Neural progenitor cell (in vitro differentiated cells): ENCODE measurements at regions not wholly inside any gene's neighbourhood (a gene's known extent, or its start where the extent isn't known, plus 50 kb on each side); places are given as distances from the start of the nearest gene placed in this dataset.

Experiments
- DNase-seq: peaks from one replicate; pipeline ENCODE4 v3.0.0-alpha.2; 2016; ENCODE audit warnings: low spot score
- H2AFZ ChIP-seq: fragments of 200-600 bp; sonication (generic); replicated peaks from 2 replicates; pipeline ENCODE4 v1.6.1; 2016; ENCODE audit warnings: antibody characterized with exemption
- H3F3A ChIP-seq: fragments of 200-600 bp; sonication (generic); 2 replicates; pipeline ENCODE4 v1.6.1; 2016; ENCODE audit warnings: antibody characterized with exemption, low read depth
- H3K27ac ChIP-seq: fragments of 200-600 bp; sonication (generic); 2 replicates; pipeline ENCODE4 v1.5.1; 2016; ENCODE audit warnings: mild to moderate bottlenecking
- H3K27me3 ChIP-seq: fragments of 200-600 bp; sonication (generic); 2 replicates; pipeline ENCODE4 v1.6.1; 2016; ENCODE audit warnings: mild to moderate bottlenecking, moderate library complexity
- H3K36me3 ChIP-seq: fragments of 200-600 bp; sonication (generic); 2 replicates; pipeline ENCODE4 v1.5.1; 2016
- H3K4me1 ChIP-seq: fragments of 200-600 bp; sonication (generic); 2 replicates; pipeline ENCODE4 v1.6.1; 2016; ENCODE audit warnings: mixed run types
- H3K4me2 ChIP-seq: fragments of 200-600 bp; sonication (generic); 2 replicates; pipeline ENCODE4 v1.6.1; 2016
- H3K4me3 ChIP-seq: fragments of 200-600 bp; sonication (generic); 2 replicates; pipeline ENCODE4 v1.5.1; 2016
- H3K79me2 ChIP-seq: fragments of 200-600 bp; sonication (generic); 2 replicates; pipeline ENCODE4 v1.6.1; 2016; ENCODE audit warnings: low read depth
- H3K9ac ChIP-seq: fragments of 200-600 bp; sonication (generic); 2 replicates; pipeline ENCODE4 v1.6.1; 2016
- H3K9me3 ChIP-seq: fragments of 200-600 bp; sonication (generic); 2 replicates; pipeline ENCODE4 v1.5.1; 2016; ENCODE audit warnings: low read depth
- H4K20me1 ChIP-seq: fragments of 200-600 bp; sonication (generic); 2 replicates; pipeline ENCODE4 v1.6.1; 2016; ENCODE audit warnings: low read depth
- H3K27ac Mint-ChIP-seq: 3 replicates; pipeline ENCODE4 v1.8.0; 2021; ENCODE audit warnings: mixed read lengths
- H3K27me3 Mint-ChIP-seq: 2 replicates; pipeline ENCODE4 v1.8.0; 2022; ENCODE audit warnings: low read depth, mild to moderate bottlenecking, inconsistent platforms, moderate library complexity, mixed read lengths; ENCODE audit not compliant: insufficient read depth
- H3K36me3 Mint-ChIP-seq: 3 replicates; pipeline ENCODE4 v1.8.0; 2021; ENCODE audit warnings: mixed read lengths
- H3K4me1 Mint-ChIP-seq: 3 replicates; pipeline ENCODE4 v1.8.0; 2021; ENCODE audit warnings: mixed read lengths
- H3K4me3 Mint-ChIP-seq: 3 replicates; pipeline ENCODE4 v1.8.0; 2021; ENCODE audit warnings: mild to moderate bottlenecking, moderate library complexity, mixed read lengths
- H3K9me3 Mint-ChIP-seq: 3 replicates; pipeline ENCODE4 v1.8.0; 2020; ENCODE audit warnings: mixed read lengths
- EZH2 ChIP-seq: fragments of 200-600 bp; sonication (generic); IDR thresholded peaks from 2 replicates; pipeline ENCODE4 v1.6.1; 2017; ENCODE audit warnings: antibody characterized with exemption, mild to moderate bottlenecking, moderate library complexity
- EZH2phosphoT487 ChIP-seq: fragments of 200-600 bp; sonication (generic); IDR thresholded peaks from 2 replicates; pipeline ENCODE4 v1.6.1; 2017; ENCODE audit warnings: antibody characterized with exemption
- TF ChIP-seq, protein P1 (sequence below): fragments of 200-600 bp; sonication (generic); IDR thresholded peaks from 2 replicates; pipeline ENCODE4 v1.5.1; 2017; ENCODE audit warnings: antibody characterized with exemption, mild to moderate bottlenecking

DNA sequence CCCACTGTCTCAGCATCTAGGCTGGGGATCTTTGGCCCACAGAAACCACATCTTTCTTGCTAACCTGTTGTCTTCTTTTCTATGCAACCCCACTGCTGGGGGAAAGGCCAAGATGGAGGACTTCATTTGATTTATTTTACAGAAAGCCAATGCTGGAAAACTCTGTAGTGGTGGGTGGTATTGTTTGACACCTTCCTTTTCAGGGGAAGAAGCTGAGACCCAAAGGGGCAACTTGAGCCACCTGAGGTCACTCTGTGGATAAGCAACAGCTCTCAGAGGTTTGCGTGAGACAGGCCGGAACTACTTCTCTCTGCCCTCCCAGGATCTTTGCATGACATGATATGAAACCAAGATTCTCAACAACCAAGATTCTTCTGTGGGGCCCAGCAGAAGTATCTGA lies 645.2 kb downstream of the VRK1 start:
- no peaks in the 10 kb centered on the region for H3K4me1 Mint-ChIP-seq
- H4K20me1 ChIP-seq: no peaks in the 10 kb centered on the region
- no peaks in the 10 kb centered on the region for H3K27me3 ChIP-seq
- H3K9ac ChIP-seq: no peak overlapping the region
- no peaks in the 10 kb centered on the region for H3K9me3 Mint-ChIP-seq
- H3K4me2 ChIP-seq: no peak overlapping the region
- TF ChIP-seq, protein P1, sequence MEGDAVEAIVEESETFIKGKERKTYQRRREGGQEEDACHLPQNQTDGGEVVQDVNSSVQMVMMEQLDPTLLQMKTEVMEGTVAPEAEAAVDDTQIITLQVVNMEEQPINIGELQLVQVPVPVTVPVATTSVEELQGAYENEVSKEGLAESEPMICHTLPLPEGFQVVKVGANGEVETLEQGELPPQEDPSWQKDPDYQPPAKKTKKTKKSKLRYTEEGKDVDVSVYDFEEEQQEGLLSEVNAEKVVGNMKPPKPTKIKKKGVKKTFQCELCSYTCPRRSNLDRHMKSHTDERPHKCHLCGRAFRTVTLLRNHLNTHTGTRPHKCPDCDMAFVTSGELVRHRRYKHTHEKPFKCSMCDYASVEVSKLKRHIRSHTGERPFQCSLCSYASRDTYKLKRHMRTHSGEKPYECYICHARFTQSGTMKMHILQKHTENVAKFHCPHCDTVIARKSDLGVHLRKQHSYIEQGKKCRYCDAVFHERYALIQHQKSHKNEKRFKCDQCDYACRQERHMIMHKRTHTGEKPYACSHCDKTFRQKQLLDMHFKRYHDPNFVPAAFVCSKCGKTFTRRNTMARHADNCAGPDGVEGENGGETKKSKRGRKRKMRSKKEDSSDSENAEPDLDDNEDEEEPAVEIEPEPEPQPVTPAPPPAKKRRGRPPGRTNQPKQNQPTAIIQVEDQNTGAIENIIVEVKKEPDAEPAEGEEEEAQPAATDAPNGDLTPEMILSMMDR: no peak
- TF ChIP-seq EZH2: no peak
- no peak for TF ChIP-seq EZH2phosphoT487
- no peak overlapping the region for H3K4me3 Mint-ChIP-seq
- H3K79me2 ChIP-seq: no peaks in the 10 kb centered on the region
- peaks cover 15% of the 10 kb centered on the region for H3K4me1 ChIP-seq
- H2AFZ ChIP-seq: no peak overlapping the region
- H3K36me3 ChIP-seq: no peaks in the 10 kb centered on the region
- no peak for DNase-seq
- H3K9me3 ChIP-seq: no peaks in the 10 kb centered on the region
- H3K27me3 Mint-ChIP-seq: no peaks in the 10 kb centered on the region
- peaks cover 4% of the 10 kb centered on the region for H3F3A ChIP-seq
- no peak overlapping the region for H3K27ac ChIP-seq
- H3K4me3 ChIP-seq: no peak overlapping the region
- H3K27ac Mint-ChIP-seq: no peak overlapping the region
- H3K36me3 Mint-ChIP-seq: no peaks in the 10 kb centered on the region

DNA sequence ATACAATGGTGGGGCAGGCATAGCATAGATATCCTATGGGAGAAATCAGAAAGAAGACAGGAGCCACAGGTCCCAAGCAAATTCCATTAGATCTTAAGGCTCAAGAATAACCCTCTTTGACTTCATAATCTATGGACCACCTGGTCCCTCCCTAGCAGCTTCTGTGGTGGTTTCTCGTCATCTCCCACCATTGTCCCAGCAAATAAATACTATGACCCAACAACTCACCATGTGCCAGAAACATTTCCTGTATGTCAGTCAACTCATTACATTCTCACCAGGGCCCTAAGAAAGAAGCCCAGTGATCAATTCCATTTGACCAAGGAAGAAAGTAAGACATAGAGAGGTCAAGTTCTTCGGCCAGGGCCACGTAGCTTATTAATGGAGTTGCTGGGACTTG lies 646.2 kb downstream of the VRK1 start:
- H3K4me2 ChIP-seq: peak overlapping the region; percentile 40
- Mint-ChIP-seq H3K4me1 (no peaks in the 10 kb centered on the region), H3K27me3 (no peaks in the 10 kb centered on the region), H3K27ac (no peak overlapping the region), H3K9me3 (no peaks in the 10 kb centered on the region), H3K36me3 (no peaks in the 10 kb centered on the region), H3K4me3 (no peak overlapping the region)
- H3F3A ChIP-seq: peaks cover 4% of the 10 kb centered on the region
- peaks cover 15% of the 10 kb centered on the region for H3K4me1 ChIP-seq
- no peaks in the 10 kb centered on the region for H3K79me2 ChIP-seq
- H3K4me3 ChIP-seq: no peak overlapping the region
- no peaks in the 10 kb centered on the region for H3K9me3 ChIP-seq
- no peaks in the 10 kb centered on the region for H3K36me3 ChIP-seq
- no peak overlapping the region for H3K9ac ChIP-seq
- TF ChIP-seq, protein P1: no peak
- TF ChIP-seq EZH2phosphoT487 (no peak), EZH2 (no peak)
- no peaks in the 10 kb centered on the region for H4K20me1 ChIP-seq
- H3K27me3 ChIP-seq: no peaks in the 10 kb centered on the region
- H2AFZ ChIP-seq: no peak overlapping the region
- H3K27ac ChIP-seq: no peak overlapping the region
- no peak for DNase-seq

DNA sequence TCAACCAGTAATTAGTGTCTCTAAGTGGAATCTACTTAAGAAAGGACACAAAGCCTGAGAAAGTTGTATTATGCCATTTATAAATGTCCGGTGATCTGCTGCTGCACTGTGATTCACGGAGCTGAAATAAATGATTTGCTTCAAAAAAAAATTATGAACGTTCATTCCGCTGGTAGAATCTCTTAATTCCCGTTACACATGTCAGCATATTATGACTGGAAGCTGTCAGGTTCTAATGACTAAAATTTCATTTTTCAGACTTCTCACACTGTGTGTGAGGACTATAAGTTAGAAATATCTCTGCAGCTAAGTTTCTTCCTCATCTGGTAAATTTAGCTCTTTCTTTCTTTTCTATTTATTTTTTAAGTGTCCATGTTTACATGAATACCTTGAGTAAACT lies 647.1 kb downstream of the VRK1 start:
- no peaks in the 10 kb centered on the region for H3K36me3 ChIP-seq
- H3K4me1 ChIP-seq: peaks cover 15% of the 10 kb centered on the region
- peaks cover 4% of the 10 kb centered on the region for H3F3A ChIP-seq
- H3K27ac Mint-ChIP-seq: no peak overlapping the region
- no peaks in the 10 kb centered on the region for H3K27me3 Mint-ChIP-seq
- no peaks in the 10 kb centered on the region for H3K4me1 Mint-ChIP-seq
- TF ChIP-seq EZH2phosphoT487 (no peak), EZH2 (no peak)
- TF ChIP-seq, protein P1: no peak
- no peak overlapping the region for H3K4me3 Mint-ChIP-seq
- no peaks in the 10 kb centered on the region for H3K79me2 ChIP-seq
- no peaks in the 10 kb centered on the region for H4K20me1 ChIP-seq
- DNase-seq: no peak
- H3K9me3 ChIP-seq: no peaks in the 10 kb centered on the region
- H3K9me3 Mint-ChIP-seq: no peaks in the 10 kb centered on the region
- no peak overlapping the region for H3K4me3 ChIP-seq
- no peaks in the 10 kb centered on the region for H3K27me3 ChIP-seq
- H2AFZ ChIP-seq: no peak overlapping the region
- H3K9ac ChIP-seq: no peak overlapping the region
- no peak overlapping the region for H3K27ac ChIP-seq
- no peaks in the 10 kb centered on the region for H3K36me3 Mint-ChIP-seq
- H3K4me2 ChIP-seq: peak overlapping the region; percentile 40

DNA sequence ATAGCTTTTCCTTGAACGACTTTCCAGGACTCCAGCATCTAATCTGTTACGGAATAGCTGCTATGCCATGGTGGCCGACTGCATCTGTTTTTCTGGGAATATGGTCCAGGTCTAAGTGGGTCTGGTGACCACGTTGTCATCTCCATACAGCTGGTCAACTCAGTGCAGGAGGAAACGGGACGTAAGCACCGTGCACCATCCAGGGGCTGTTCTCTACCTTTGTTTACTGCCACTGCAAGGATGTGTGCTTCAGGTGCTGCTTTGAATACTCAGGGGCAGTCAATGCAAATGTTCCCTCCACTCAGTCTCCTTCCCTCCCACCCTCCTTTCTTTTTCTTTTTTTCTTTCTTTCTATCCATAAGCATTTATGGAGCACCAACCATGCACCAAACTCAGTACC lies 648.2 kb downstream of the VRK1 start:
- Histone ChIP-seq H3K27ac (no peak overlapping the region), H3K4me2 (no peak overlapping the region), H2AFZ (no peak overlapping the region), H3K36me3 (no peaks in the 10 kb centered on the region), H4K20me1 (no peaks in the 10 kb centered on the region), H3K27me3 (no peaks in the 10 kb centered on the region), H3K79me2 (no peaks in the 10 kb centered on the region), H3K9me3 (no peaks in the 10 kb centered on the region), H3F3A (peaks cover 4% of the 10 kb centered on the region), H3K9ac (no peak overlapping the region), H3K4me3 (no peak overlapping the region), H3K4me1 (peaks cover 15% of the 10 kb centered on the region)
- Mint-ChIP-seq H3K4me3 (no peak overlapping the region), H3K27me3 (no peaks in the 10 kb centered on the region), H3K27ac (no peak overlapping the region), H3K4me1 (no peaks in the 10 kb centered on the region), H3K36me3 (no peaks in the 10 kb centered on the region), H3K9me3 (no peaks in the 10 kb centered on the region)
- TF ChIP-seq, protein P1: no peak
- TF ChIP-seq EZH2phosphoT487 (no peak), EZH2 (no peak)
- no peak for DNase-seq
